ENCODE measurements at regions not wholly inside any gene's neighbourhood (a gene's known extent, or its start where the extent isn't known, plus 50 kb on each side); places are given as distances from the start of the nearest gene placed in this dataset.
"Not testable (repeated sequence)": the region's sequence is repeated elsewhere in the genome, so short reads cannot be mapped to it uniquely, and the experiment has no call there.

DNA sequence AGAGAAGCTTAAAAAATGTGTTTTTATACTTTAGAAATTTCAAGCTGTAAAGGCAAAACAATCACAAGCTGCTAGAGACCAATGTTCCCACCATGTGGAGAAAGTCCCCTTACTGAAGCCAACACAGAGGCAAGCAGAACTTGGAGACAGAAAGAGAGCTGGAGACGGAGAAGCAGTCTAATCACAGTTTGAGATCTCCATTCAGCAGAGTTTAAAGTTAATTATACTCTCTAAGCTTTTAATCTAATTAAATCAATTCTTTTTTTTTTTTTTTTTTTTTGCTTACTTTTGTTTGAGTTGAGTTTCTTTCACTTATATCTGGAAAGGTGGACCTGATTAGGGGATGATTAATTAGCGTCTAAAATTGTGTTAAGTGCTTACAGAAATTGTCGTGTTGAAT lies 1534.3 kb downstream of the MAT2B start:
- no peak overlapping the region for H3K4me3 ChIP-seq (ENCODE audit: low read length)
- TF ChIP-seq ZNF274 (IDR thresholded peaks at IDR 0.05; ENCODE audit: low read depth, low read length), result no peak

DNA sequence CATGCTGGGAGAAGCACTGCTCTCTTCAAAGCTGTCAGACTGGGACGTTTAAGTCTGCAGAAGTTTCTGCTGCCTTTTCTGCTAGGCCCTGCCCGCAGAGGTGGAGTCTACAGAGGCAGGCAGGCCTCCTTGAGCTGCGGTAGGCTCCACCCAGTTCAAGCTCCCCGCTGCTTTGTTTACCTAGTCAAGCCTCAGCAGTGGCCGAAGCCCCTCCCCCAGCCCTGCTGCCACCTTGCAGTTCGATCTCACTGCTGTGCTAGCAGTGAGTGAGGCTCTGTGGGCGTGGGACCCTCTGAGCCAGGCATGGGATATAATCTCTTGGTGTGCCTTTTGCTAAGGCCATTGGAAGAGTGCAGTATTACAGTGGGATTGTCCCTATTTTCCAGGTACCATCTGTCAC lies 1540.5 kb downstream of the MAT2B start:
- H3K4me3 ChIP-seq (ENCODE audit: low read length), result not testable (repeated sequence)

DNA sequence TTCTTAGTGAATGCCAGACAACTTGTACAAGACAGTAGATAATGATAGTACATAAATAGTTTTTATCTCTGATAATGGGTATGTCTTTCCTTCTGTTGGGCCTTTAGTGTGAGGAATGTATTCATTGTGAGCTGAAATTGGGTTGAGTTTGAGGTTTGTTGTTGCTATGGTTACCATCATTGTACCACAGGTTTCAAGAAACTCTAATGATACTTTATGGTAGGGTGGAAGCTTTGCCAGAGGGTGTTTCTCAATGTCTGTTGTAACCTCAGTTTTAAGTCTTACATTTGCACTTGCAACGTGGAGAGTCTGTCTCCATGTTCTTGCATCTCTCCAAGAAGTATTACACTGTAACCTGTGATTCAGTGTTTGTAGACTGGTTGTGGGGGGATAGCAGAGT lies 1550.1 kb downstream of the MAT2B start:
- no peak for TF ChIP-seq ZNF274 (IDR thresholded peaks at IDR 0.05; ENCODE audit: low read depth, low read length)
- no peak overlapping the region for H3K4me3 ChIP-seq (ENCODE audit: low read length)

DNA sequence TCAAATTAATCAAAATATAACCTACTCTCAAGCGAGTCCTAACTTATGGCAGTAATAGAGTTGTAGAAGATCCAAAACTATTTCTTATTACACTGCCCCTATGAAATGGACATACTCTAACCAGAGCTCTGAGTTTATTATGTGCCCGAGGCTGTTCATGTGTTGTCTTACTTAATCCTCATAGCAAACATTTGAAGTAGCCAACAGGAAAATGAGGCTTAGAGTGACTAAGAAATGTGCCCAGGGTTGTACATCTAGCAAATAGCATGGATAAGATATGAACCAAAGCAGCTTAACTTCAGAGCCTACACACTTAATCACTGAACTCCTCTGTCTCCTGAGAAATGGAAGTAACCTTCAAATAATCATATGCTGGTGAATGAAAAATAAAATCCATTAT lies 1551.7 kb downstream of the MAT2B start:
- H3K4me3 ChIP-seq (ENCODE audit: low read length), result no peak overlapping the region
- no peak for TF ChIP-seq ZNF274 (IDR thresholded peaks at IDR 0.05; ENCODE audit: low read depth, low read length)

DNA sequence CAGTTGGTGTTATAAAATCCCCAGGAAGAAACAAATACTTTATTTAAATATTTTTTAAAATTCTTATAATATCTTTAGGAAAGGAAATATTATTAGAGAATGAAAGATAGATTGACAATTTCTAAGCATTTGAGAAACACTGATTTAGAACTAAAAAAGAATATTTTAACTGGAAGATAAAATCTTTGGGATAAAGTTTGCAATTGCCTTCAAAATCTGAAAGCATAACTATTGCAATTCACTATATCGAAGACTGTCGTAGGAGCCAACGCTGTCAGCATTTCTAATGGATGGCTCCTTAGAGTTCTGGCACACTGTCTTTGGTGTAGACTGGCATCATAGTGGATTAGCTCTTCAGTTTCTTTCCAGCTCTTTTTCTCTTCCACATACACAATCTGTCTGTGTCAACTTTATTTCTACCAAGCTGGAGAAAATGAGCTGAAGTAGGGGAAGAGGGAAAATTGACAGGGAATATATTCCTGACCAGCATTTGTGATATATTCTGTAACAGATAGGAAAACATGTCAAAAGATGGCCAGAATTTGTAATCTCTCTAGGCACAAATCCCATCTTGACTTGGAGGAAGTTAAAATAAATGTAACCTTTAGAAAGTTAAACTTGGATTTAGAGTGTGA lies 1561.4 kb downstream of the MAT2B start:
- no peak for TF ChIP-seq ZNF274 (IDR thresholded peaks at IDR 0.05; ENCODE audit: low read depth, low read length)
- no peak overlapping the region for H3K4me3 ChIP-seq (ENCODE audit: low read length)

DNA sequence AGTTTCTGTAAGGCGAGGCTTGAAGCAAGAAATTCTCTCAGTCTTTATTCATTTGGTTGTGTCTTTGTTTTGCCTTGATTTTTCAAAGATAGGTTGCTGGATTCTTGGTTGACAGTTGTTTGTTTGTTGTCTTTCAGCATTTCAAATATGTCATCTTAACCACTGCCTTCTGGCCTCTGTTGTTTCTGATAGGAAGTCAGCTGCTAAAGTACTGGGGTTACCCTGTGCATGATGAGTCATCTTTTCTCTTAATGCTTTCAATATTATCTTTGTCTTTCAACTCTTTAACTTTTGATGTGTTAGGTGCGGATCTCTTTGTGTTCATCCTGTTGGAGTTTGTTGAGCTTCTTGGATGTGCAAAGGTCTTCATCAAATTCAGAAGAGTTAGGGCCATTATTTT lies 1571.3 kb downstream of the MAT2B start:
- TF ChIP-seq ZNF274 (IDR thresholded peaks at IDR 0.05; ENCODE audit: low read depth, low read length), result no peak
- H3K4me3 ChIP-seq (ENCODE audit: low read length), result no peak overlapping the region

DNA sequence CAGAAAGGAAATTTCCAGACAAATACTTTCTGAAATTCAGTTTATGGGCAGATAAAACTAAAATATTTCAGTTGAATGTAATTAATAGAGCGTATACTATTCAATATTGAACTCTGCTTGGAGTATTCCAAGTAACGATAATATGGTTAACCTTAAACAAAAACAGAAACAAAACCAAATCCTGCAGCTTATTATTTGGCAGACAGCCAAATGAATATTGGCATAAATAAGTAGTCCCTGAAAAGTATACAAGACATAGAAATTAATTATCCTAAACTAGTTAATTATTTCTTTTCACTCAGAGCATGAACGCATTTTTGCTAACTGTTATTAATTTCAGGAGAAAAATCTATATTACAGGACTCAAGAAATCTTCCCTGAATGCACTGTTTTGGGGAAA lies 1574.0 kb downstream of the MAT2B start:
- no peak overlapping the region for H3K4me3 ChIP-seq (ENCODE audit: low read length)
- TF ChIP-seq ZNF274 (IDR thresholded peaks at IDR 0.05; ENCODE audit: low read depth, low read length), result no peak

DNA sequence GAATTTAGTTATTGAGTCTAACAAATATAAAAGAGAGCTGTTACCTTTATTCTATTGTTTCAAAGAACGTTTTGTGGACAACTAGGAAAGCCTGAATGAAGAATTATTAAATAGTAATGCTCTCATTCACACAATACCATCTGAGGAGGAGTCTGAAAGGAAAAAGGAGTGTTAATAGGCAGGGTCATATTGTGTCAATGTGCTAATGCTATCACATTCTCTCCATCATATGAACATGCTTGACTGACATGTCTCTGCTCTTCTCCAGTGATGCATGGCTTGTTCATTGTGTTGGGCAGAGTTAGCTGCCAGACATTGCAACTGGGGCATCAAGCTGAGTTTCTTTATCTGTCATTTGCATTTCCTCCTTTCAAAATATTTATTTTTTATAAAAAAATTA lies 1578.0 kb downstream of the MAT2B start:
- TF ChIP-seq ZNF274 (IDR thresholded peaks at IDR 0.05; ENCODE audit: low read depth, low read length), result no peak
- no peak overlapping the region for H3K4me3 ChIP-seq (ENCODE audit: low read length)

DNA sequence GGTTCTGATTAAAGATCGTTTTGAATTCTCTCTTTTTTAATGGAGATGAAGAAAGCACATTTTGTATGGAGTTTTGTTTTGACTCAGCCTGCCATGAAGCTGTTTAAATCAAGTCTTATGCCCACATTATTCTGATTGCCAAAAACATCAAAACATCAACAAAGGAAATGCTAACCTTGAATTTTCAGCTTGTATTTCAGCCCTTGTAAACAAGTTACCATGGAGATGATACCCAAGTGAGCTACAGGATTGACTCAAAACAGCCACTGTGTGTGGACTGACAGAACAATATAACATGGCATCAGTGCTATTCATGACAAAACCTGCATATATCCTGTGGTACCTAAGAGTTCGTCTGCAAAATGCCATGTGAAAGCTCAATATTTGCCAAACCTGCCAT lies 1581.0 kb downstream of the MAT2B start:
- no peak overlapping the region for H3K4me3 ChIP-seq (ENCODE audit: low read length)
- TF ChIP-seq ZNF274 (IDR thresholded peaks at IDR 0.05; ENCODE audit: low read depth, low read length), result no peak

DNA sequence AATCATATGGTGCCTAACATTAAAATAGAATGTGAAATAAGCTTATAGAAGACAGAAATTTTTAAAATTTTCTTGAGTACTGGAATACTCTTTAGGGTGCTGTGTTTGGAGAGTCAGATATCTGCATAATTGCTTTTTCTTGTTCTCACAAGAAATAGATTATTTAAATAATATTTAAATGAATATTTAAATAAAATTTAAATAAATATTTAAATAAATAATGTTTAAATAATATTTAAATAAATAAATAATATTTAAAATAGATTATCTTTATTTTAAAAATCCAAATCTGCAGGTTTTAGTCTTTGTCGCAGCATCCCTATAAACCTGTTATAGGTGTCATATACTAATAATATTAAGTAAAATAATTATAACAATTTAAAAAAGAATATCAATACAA lies 1589.4 kb downstream of the MAT2B start:
- H3K4me3 ChIP-seq (ENCODE audit: low read length), result no peak overlapping the region
- no peak for TF ChIP-seq ZNF274 (IDR thresholded peaks at IDR 0.05; ENCODE audit: low read depth, low read length)

DNA sequence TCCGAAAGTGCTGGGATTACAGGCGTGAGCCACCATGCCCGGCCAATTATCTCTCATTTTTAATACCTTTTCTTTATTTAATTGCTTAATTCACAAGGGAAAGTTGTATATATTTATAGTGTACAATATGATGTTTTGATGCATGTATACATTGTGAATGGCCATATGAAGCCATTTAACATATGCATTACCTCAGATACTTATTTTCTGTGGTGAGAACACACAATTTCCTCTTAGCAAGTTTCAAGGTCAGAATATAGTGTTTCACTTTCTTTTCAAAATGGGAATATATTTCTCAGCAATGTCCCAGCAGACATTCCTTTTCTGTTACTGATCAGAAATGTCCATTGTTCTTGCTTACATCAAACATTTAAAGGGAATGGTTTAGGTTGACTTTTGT lies 1596.3 kb downstream of the MAT2B start:
- TF ChIP-seq ZNF274 (IDR thresholded peaks at IDR 0.05; ENCODE audit: low read depth, low read length), result no peak
- H3K4me3 ChIP-seq (ENCODE audit: low read length), result no peak overlapping the region

DNA sequence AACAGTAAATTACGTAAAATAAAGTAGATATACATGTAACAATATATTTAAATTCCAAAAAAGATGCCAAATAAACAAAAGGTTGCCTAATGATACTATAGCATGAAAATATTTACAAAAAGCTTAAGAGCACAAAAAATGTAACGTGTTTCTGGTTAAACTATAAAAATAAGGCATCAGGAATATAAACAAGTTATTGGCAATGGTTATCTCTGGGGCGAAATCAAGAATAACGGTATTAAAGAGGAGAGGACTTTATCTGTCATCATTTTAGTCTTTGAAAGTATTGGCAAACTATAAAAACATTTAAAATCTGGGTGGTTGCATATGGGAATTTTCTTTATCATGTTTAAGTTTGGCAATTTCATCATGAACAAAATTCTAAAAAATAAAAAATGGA lies 1599.2 kb downstream of the MAT2B start:
- no peak overlapping the region for H3K4me3 ChIP-seq (ENCODE audit: low read length)
- no peak for TF ChIP-seq ZNF274 (IDR thresholded peaks at IDR 0.05; ENCODE audit: low read depth, low read length)

DNA sequence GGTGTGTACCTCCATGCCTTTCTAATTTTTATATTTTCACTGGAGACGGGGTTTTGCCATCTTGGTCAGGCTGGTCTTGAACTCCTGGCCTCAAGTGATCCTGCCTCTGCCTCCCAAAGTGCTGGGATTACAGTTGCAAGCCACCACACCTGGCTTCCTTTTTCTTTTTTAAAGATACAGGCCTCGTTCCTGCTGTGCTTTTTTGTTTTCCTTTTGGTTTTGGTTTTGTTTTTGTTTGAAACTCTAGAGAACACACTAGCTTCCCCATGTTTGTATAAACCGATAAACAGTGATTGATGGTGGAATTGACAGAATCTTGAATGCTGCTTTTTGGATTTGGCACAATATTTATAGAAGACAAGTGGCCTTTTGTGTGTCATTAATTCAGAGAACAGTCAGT lies 1603.4 kb downstream of the MAT2B start:
- TF ChIP-seq ZNF274 (IDR thresholded peaks at IDR 0.05; ENCODE audit: low read depth, low read length), result no peak
- H3K4me3 ChIP-seq (ENCODE audit: low read length), result no peak overlapping the region

DNA sequence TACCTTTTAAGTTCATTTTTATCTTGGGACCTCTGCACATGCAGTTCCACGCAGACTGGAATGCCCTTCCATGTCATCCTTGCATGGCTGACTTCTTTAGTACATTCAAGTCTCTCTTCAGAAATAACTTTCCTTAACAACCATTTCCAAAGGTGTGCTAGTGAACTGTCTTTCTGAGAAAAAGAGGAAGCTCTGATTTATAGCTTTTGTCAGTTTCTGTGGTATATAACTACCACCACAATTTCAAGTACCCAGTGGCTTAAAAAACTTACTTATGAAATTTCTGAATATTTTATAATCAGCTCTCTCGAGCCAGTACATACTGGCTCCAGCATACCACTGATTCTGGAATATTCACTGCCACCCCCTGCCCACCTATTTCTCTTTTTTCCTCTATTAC lies 1613.8 kb downstream of the MAT2B start:
- no peak overlapping the region for H3K4me3 ChIP-seq (ENCODE audit: low read length)
- TF ChIP-seq ZNF274 (IDR thresholded peaks at IDR 0.05; ENCODE audit: low read depth, low read length), result no peak

DNA sequence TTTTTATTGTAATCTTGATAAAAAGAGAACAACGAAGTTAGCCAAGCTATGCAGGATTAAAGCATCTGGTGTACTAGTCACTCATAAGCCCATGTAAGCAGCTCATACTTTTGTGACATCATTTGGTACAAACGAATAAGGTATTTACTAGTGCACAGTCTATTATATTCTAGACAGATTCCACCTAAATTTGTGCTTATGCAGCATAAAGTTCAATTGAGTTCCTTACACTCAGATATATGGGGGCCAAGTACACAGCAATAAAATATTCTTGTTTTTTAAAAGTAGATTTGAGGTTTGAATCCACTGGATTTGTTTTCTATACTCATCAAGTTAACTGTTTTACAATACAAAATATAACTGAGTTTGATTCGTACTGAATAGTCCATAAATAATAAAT lies 1621.2 kb downstream of the MAT2B start:
- no peak for TF ChIP-seq ZNF274 (IDR thresholded peaks at IDR 0.05; ENCODE audit: low read depth, low read length)
- no peak overlapping the region for H3K4me3 ChIP-seq (ENCODE audit: low read length)

DNA sequence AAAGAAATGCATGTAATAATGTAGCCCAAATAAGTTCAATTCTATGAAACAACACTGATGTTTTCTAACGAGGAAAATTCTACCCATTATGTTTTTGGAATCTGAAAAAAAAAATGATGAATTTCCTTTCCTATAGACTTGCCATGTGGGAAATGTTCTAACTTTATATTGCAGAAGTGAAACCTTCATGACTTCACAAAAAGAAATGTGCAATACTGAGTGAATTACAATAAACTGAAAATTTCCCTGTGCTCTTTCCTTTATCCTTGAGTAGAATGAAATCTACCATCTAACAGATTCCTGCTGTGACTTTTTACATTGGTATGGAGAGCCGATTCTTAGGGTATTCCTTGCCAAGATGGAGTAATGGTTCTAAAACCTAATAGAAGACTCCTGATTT lies 1622.5 kb downstream of the MAT2B start:
- no peak overlapping the region for H3K4me3 ChIP-seq (ENCODE audit: low read length)
- TF ChIP-seq ZNF274 (IDR thresholded peaks at IDR 0.05; ENCODE audit: low read depth, low read length), result no peak
